ENCODE measurements at regions not wholly inside any gene's neighbourhood (a gene's known extent, or its start where the extent isn't known, plus 50 kb on each side); places are given as distances from the start of the nearest gene placed in this dataset.

GRCh38 chr1:81517987-81518386 lies 282.7 kb upstream of the ADGRL2 start:
- TF ChIP-seq, protein P1, sequence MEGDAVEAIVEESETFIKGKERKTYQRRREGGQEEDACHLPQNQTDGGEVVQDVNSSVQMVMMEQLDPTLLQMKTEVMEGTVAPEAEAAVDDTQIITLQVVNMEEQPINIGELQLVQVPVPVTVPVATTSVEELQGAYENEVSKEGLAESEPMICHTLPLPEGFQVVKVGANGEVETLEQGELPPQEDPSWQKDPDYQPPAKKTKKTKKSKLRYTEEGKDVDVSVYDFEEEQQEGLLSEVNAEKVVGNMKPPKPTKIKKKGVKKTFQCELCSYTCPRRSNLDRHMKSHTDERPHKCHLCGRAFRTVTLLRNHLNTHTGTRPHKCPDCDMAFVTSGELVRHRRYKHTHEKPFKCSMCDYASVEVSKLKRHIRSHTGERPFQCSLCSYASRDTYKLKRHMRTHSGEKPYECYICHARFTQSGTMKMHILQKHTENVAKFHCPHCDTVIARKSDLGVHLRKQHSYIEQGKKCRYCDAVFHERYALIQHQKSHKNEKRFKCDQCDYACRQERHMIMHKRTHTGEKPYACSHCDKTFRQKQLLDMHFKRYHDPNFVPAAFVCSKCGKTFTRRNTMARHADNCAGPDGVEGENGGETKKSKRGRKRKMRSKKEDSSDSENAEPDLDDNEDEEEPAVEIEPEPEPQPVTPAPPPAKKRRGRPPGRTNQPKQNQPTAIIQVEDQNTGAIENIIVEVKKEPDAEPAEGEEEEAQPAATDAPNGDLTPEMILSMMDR (IDR thresholded peaks at IDR 0.05; ENCODE audit: extremely low read depth, missing control alignments) = no peak
- DNase-seq (ENCODE audit: low spot score) = no peak

GRCh38 chr1:81513796-81514354 lies 286.9 kb upstream of the ADGRL2 start:
- TF ChIP-seq, protein P1 (IDR thresholded peaks at IDR 0.05; ENCODE audit: extremely low read depth, missing control alignments) = no peak
- DNase-seq (ENCODE audit: low spot score) = no peak

GRCh38 chr1:81512252-81513003 lies 288.3 kb upstream of the ADGRL2 start:
- no peak for DNase-seq (ENCODE audit: low spot score)
- TF ChIP-seq, protein P1 (IDR thresholded peaks at IDR 0.05; ENCODE audit: extremely low read depth, missing control alignments) = no peak

DNA sequence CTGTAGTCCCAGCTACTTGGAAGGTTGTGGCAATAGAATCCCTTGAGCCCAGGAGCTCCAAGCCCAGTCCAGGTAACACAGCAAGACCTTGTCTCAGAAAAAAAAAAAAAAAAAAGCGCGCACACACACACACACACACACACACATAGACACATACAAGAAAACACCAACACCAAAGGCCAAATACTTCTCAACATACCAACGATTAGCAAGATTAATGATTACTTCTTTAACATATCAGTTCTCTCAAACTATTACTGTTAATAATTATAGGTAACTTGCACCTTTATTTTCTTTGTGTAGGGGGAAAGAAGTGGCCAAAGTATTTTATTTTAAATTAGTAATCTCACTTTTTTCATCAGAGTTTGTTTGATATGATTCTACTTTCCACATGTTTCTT lies 289.5 kb upstream of the ADGRL2 start:
- TF ChIP-seq, protein P1 (IDR thresholded peaks at IDR 0.05; ENCODE audit: extremely low read depth, missing control alignments) = no peak
- DNase-seq (ENCODE audit: low spot score) = no peak

GRCh38 chr1:81510701-81511100 lies 290.0 kb upstream of the ADGRL2 start:
- TF ChIP-seq, protein P1 (IDR thresholded peaks at IDR 0.05; ENCODE audit: extremely low read depth, missing control alignments) = no peak
- no peak for DNase-seq (ENCODE audit: low spot score)

GRCh38 chr1:81509594-81509993 lies 291.1 kb upstream of the ADGRL2 start:
- TF ChIP-seq, protein P1 (IDR thresholded peaks at IDR 0.05; ENCODE audit: extremely low read depth, missing control alignments) = no peak
- no peak for DNase-seq (ENCODE audit: low spot score)

DNA sequence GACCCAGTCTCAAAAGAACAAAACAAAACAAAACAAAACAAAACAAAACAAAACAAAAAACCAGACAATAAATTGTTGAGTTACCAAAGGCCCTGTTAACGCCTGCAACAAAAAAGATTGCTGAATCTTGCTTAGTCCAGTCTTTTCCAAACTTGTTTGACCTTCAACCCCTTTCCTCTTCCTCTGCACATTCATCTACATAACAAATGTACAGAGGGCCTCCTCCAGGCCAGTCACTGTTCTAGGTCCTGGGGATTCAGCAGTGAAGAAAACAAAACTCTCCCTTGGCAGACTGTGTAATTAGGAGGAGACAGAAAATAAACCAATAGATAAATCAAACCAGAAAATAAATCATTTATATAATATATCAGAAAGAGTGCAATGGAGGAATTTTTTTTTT lies 294.0 kb upstream of the ADGRL2 start:
- TF ChIP-seq, protein P1 (IDR thresholded peaks at IDR 0.05; ENCODE audit: extremely low read depth, missing control alignments) = no peak
- no peak for DNase-seq (ENCODE audit: low spot score)
